GM12878 (cell line): ENCODE measurements at regions not wholly inside any gene's neighbourhood (a gene's known extent, or its start where the extent isn't known, plus 50 kb on each side); places are given as distances from the start of the nearest gene placed in this dataset.
A peak's percentile ranks its signal among the peaks of the same experiment; 100 is the strongest.

Source experiments
- BMI1 ChIP-seq: fragments of 450-650 bp; IDR thresholded peaks from 2 replicates; pipeline ENCODE4 v1.6.1; 2016; ENCODE audit warnings: mild to moderate bottlenecking, moderate library complexity, borderline replicate concordance
- EED ChIP-seq: sonication (generic); IDR thresholded peaks from 2 replicates; pipeline ENCODE4 v1.6.1; 2016; ENCODE audit warnings: antibody characterized with exemption, low read depth
- EGR1 ChIP-seq, 2 experiments: IDR thresholded peaks; 1 replicate in 1 of 2; 2 replicates in 1 of 2; pipeline ENCODE4 v1.6.1; 2011 to 2012; ENCODE audit warnings: low read depth in 2 of 2, low read length in 2 of 2, borderline replicate concordance in 1 of 2, mild to moderate bottlenecking in 1 of 2, moderate library complexity in 1 of 2
- EZH2 ChIP-seq: IDR thresholded peaks from 2 replicates; pipeline ENCODE4 v1.6.1; 2012; ENCODE audit warnings: low read depth, mild to moderate bottlenecking, control low read depth, inconsistent platforms, low read length, borderline replicate concordance; ENCODE audit not compliant: control insufficient read depth
- HDAC2 ChIP-seq: fragments of 200-600 bp; sonication (generic); IDR thresholded peaks from 2 replicates; pipeline ENCODE4 v1.6.1; 2017
- HSF1 ChIP-seq: fragments of 150-350 bp; IDR thresholded peaks from 2 replicates; pipeline ENCODE4 v1.6.1; 2014; ENCODE audit warnings: mild to moderate bottlenecking, low read depth, low read length
- IRF5 ChIP-seq: fragments of 450-650 bp; IDR thresholded peaks from 2 replicates; pipeline ENCODE4 v1.6.1; 2017; ENCODE audit warnings: borderline replicate concordance
- MTA3 ChIP-seq: IDR thresholded peaks from 2 replicates; pipeline ENCODE4 v1.6.1; 2012; ENCODE audit warnings: low read length, inconsistent platforms, borderline replicate concordance
- NBN ChIP-seq: fragments of 450-650 bp; IDR thresholded peaks from 2 replicates; pipeline ENCODE4 v1.6.1; 2016
- NFYA ChIP-seq: IDR thresholded peaks from 2 replicates; pipeline ENCODE4 v1.6.1; 2011; ENCODE audit warnings: low read depth, mild to moderate bottlenecking, low read length, improper control_type of control experiment, borderline replicate concordance
- NR2C2 ChIP-seq: IDR thresholded peaks from 2 replicates; pipeline ENCODE4 v1.6.1; 2011; ENCODE audit warnings: borderline replicate concordance, low read depth; ENCODE audit not compliant: control insufficient read depth, insufficient read length
- PKNOX1 ChIP-seq: fragments of 450-650 bp; IDR thresholded peaks from 2 replicates; pipeline ENCODE4 v1.6.1; 2016; ENCODE audit warnings: mild to moderate bottlenecking
- PML ChIP-seq: IDR thresholded peaks from 2 replicates; pipeline ENCODE4 v1.6.1; 2012; ENCODE audit warnings: low read length, inconsistent platforms
- RAD21 ChIP-seq: IDR thresholded peaks from 2 replicates; pipeline ENCODE4 v1.6.1; 2011; ENCODE audit warnings: mild to moderate bottlenecking, low read depth, low read length, moderate library complexity; ENCODE audit not compliant: insufficient read depth
- RBBP5 ChIP-seq: fragments of 200-600 bp; sonication (generic); conservative IDR thresholded peaks from 2 replicates; pipeline ENCODE4 v1.6.1; 2016
- RCOR1 ChIP-seq: conservative IDR thresholded peaks from 2 replicates; pipeline ENCODE4 v1.6.1; 2012; ENCODE audit warnings: low read depth, low read length, improper control_type of control experiment
- RELB ChIP-seq: fragments of 450-650 bp; IDR thresholded peaks from 2 replicates; pipeline ENCODE4 v1.6.1; 2017; ENCODE audit warnings: low read depth, mild to moderate bottlenecking, moderate library complexity
- SPI1 ChIP-seq: IDR thresholded peaks from 2 replicates; pipeline ENCODE4 v1.6.1; 2011; ENCODE audit warnings: low read depth, mild to moderate bottlenecking, low read length, moderate library complexity, borderline replicate concordance; ENCODE audit not compliant: insufficient read depth
- SREBF1 ChIP-seq: IDR thresholded peaks from 2 replicates; pipeline ENCODE4 v1.6.1; 2012; ENCODE audit warnings: mild to moderate bottlenecking, low read length
- SREBF2 ChIP-seq: IDR thresholded peaks from 2 replicates; pipeline ENCODE4 v1.6.1; 2012; ENCODE audit warnings: mild to moderate bottlenecking, low read length
- TF ChIP-seq, protein P1 (sequence below): IDR thresholded peaks from 2 replicates; pipeline ENCODE4 v1.6.1; 2012; ENCODE audit warnings: mild to moderate bottlenecking, low read depth, low read length

GRCh38 chr11:29333993-29334775 is 682.6 kb downstream of the KCNA4 start (continued):
- no peak for TF ChIP-seq NBN
- no peak for TF ChIP-seq RCOR1
- peak; percentile 71 for TF ChIP-seq RAD21
- TF ChIP-seq NR2C2, result no peak
- TF ChIP-seq EZH2, result no peak
- TF ChIP-seq EED, result no peak
- TF ChIP-seq HSF1, result no peak
- TF ChIP-seq EGR1 (IDR thresholded peaks at IDR 0.05; ENCODE audit: borderline replicate concordance in 1 of 2, low read depth in 2 of 2, low read length in 2 of 2), result no peak
- peak; percentile 67 for TF ChIP-seq PKNOX1
- TF ChIP-seq MTA3, result no peak
- peak; percentile 80 for TF ChIP-seq SPI1
- TF ChIP-seq RELB, result no peak
- no peak for TF ChIP-seq NFYA
- TF ChIP-seq SREBF2, result no peak
- TF ChIP-seq PML, result no peak
- peak; percentile 21; the same call in 1 of the 2 replicates for TF ChIP-seq BMI1
- TF ChIP-seq, protein P1, sequence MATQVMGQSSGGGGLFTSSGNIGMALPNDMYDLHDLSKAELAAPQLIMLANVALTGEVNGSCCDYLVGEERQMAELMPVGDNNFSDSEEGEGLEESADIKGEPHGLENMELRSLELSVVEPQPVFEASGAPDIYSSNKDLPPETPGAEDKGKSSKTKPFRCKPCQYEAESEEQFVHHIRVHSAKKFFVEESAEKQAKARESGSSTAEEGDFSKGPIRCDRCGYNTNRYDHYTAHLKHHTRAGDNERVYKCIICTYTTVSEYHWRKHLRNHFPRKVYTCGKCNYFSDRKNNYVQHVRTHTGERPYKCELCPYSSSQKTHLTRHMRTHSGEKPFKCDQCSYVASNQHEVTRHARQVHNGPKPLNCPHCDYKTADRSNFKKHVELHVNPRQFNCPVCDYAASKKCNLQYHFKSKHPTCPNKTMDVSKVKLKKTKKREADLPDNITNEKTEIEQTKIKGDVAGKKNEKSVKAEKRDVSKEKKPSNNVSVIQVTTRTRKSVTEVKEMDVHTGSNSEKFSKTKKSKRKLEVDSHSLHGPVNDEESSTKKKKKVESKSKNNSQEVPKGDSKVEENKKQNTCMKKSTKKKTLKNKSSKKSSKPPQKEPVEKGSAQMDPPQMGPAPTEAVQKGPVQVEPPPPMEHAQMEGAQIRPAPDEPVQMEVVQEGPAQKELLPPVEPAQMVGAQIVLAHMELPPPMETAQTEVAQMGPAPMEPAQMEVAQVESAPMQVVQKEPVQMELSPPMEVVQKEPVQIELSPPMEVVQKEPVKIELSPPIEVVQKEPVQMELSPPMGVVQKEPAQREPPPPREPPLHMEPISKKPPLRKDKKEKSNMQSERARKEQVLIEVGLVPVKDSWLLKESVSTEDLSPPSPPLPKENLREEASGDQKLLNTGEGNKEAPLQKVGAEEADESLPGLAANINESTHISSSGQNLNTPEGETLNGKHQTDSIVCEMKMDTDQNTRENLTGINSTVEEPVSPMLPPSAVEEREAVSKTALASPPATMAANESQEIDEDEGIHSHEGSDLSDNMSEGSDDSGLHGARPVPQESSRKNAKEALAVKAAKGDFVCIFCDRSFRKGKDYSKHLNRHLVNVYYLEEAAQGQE, result no peak
- no peak for TF ChIP-seq HDAC2
- no peak for TF ChIP-seq IRF5
- no peak for TF ChIP-seq SREBF1
- TF ChIP-seq RBBP5, result no peak
